GM23338 (cell line): ENCODE measurements at regions not wholly inside any gene's neighbourhood (a gene's known extent, or its start where the extent isn't known, plus 50 kb on each side); places are given as distances from the start of the nearest gene placed in this dataset.

Experiments
- CREB1 ChIP-seq: fragments of 250-450 bp; sonication (Bioruptor Pico); IDR thresholded peaks from 2 replicates; pipeline ENCODE4 v1.5.0; 2020; ENCODE audit warnings: low read depth, mild to moderate bottlenecking, moderate library complexity
- EZH2 ChIP-seq: fragments of 200-600 bp; sonication (generic); IDR thresholded peaks from one replicate; pipeline ENCODE4 v1.8.0; 2017; ENCODE audit warnings: antibody characterized with exemption, mild to moderate bottlenecking, low read depth; ENCODE audit not compliant: unreplicated experiment
- EZH2phosphoT487 ChIP-seq: fragments of 200-600 bp; sonication (generic); IDR thresholded peaks from one replicate; pipeline ENCODE4 v1.8.1; 2018; ENCODE audit warnings: antibody characterized with exemption; ENCODE audit not compliant: unreplicated experiment
- JUNB ChIP-seq: IDR thresholded peaks from one replicate; pipeline ENCODE4 v1.6.1; 2016; ENCODE audit warnings: antibody characterized with exemption; ENCODE audit not compliant: unreplicated experiment
- NANOG ChIP-seq: IDR thresholded peaks from 2 replicates; pipeline ENCODE4 v1.6.1; 2016; ENCODE audit warnings: antibody characterized with exemption, borderline replicate concordance
- POLR2AphosphoS5 ChIP-seq: IDR thresholded peaks from 2 replicates; pipeline ENCODE4 v1.6.1; 2016; ENCODE audit warnings: antibody characterized with exemption, low read depth
- STAT1 ChIP-seq: IDR thresholded peaks from one replicate; pipeline ENCODE4 v1.6.1; 2016; ENCODE audit warnings: antibody characterized with exemption; ENCODE audit not compliant: unreplicated experiment
- ZNF114 ChIP-seq: fragments of 250-450 bp; sonication (Bioruptor Pico); IDR thresholded peaks from 2 replicates; pipeline ENCODE4 v1.5.0; 2020; ENCODE audit warnings: mild to moderate bottlenecking, moderate library complexity
- ZNF331 ChIP-seq: fragments of 250-450 bp; sonication (Bioruptor Pico); IDR thresholded peaks from 2 replicates; pipeline ENCODE4 v1.5.0; 2020; ENCODE audit warnings: low read depth, mild to moderate bottlenecking, moderate library complexity
- TF ChIP-seq, protein P1 (sequence below), 2 experiments: fragments of 200-600 bp in 1 of 2; sonication (generic) in 1 of 2; conservative IDR thresholded peaks; 2 replicates each; pipeline versions ENCODE4 v1.5.1 to v1.6.1; 2016 to 2017; ENCODE audit warnings: antibody characterized with exemption in 2 of 2, low read depth in 2 of 2, mild to moderate bottlenecking in 2 of 2, moderate library complexity in 1 of 2
- TF ChIP-seq, protein P2 (sequence below): IDR thresholded peaks from 2 replicates; pipeline ENCODE4 v1.6.1; 2016; ENCODE audit warnings: antibody characterized with exemption
- TF ChIP-seq, protein P3 (sequence below): IDR thresholded peaks from one replicate; pipeline ENCODE4 v1.6.1; 2018; ENCODE audit warnings: antibody characterized with exemption; ENCODE audit not compliant: unreplicated experiment
- TF ChIP-seq, protein P4 (sequence below): fragments of 250-450 bp; sonication (Bioruptor Pico); IDR thresholded peaks from 2 replicates; pipeline ENCODE4 v1.5.0; 2020; ENCODE audit warnings: mild to moderate bottlenecking, moderate library complexity

DNA sequence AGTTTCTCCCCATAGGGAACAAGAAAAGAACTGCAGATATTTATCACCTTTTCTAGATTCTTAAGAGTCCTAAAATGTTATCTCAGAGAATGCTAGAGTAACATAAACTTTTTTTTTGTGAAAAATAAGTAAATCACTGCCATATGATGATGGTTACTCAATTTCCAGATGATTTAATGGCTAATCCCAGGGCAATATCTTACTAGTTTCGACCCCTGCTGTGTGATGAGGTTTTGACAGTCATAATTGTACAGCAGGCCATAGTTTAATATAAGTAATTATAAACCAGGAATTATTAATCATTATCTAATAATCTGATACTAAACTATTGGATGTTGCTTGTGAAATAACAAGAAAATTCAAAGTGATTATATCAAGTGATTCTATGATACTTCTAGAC is 210.6 kb downstream of the HLX start:
- TF ChIP-seq EZH2: no peak
- TF ChIP-seq, protein P1, sequence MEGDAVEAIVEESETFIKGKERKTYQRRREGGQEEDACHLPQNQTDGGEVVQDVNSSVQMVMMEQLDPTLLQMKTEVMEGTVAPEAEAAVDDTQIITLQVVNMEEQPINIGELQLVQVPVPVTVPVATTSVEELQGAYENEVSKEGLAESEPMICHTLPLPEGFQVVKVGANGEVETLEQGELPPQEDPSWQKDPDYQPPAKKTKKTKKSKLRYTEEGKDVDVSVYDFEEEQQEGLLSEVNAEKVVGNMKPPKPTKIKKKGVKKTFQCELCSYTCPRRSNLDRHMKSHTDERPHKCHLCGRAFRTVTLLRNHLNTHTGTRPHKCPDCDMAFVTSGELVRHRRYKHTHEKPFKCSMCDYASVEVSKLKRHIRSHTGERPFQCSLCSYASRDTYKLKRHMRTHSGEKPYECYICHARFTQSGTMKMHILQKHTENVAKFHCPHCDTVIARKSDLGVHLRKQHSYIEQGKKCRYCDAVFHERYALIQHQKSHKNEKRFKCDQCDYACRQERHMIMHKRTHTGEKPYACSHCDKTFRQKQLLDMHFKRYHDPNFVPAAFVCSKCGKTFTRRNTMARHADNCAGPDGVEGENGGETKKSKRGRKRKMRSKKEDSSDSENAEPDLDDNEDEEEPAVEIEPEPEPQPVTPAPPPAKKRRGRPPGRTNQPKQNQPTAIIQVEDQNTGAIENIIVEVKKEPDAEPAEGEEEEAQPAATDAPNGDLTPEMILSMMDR (conservative IDR thresholded peaks at IDR 0.05; ENCODE audit: low read depth in 2 of 2): no peak
- TF ChIP-seq, protein P2, sequence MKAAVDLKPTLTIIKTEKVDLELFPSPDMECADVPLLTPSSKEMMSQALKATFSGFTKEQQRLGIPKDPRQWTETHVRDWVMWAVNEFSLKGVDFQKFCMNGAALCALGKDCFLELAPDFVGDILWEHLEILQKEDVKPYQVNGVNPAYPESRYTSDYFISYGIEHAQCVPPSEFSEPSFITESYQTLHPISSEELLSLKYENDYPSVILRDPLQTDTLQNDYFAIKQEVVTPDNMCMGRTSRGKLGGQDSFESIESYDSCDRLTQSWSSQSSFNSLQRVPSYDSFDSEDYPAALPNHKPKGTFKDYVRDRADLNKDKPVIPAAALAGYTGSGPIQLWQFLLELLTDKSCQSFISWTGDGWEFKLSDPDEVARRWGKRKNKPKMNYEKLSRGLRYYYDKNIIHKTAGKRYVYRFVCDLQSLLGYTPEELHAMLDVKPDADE: no peak
- no peak for TF ChIP-seq JUNB
- TF ChIP-seq, protein P3, sequence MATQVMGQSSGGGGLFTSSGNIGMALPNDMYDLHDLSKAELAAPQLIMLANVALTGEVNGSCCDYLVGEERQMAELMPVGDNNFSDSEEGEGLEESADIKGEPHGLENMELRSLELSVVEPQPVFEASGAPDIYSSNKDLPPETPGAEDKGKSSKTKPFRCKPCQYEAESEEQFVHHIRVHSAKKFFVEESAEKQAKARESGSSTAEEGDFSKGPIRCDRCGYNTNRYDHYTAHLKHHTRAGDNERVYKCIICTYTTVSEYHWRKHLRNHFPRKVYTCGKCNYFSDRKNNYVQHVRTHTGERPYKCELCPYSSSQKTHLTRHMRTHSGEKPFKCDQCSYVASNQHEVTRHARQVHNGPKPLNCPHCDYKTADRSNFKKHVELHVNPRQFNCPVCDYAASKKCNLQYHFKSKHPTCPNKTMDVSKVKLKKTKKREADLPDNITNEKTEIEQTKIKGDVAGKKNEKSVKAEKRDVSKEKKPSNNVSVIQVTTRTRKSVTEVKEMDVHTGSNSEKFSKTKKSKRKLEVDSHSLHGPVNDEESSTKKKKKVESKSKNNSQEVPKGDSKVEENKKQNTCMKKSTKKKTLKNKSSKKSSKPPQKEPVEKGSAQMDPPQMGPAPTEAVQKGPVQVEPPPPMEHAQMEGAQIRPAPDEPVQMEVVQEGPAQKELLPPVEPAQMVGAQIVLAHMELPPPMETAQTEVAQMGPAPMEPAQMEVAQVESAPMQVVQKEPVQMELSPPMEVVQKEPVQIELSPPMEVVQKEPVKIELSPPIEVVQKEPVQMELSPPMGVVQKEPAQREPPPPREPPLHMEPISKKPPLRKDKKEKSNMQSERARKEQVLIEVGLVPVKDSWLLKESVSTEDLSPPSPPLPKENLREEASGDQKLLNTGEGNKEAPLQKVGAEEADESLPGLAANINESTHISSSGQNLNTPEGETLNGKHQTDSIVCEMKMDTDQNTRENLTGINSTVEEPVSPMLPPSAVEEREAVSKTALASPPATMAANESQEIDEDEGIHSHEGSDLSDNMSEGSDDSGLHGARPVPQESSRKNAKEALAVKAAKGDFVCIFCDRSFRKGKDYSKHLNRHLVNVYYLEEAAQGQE: no peak
- TF ChIP-seq POLR2AphosphoS5: no peak
- no peak for TF ChIP-seq CREB1 (CRISPR knock-in tag)
- no peak for TF ChIP-seq STAT1
- TF ChIP-seq ZNF331 (CRISPR knock-in tag): no peak
- no peak for TF ChIP-seq NANOG
- no peak for TF ChIP-seq ZNF114 (CRISPR knock-in tag)
- TF ChIP-seq EZH2phosphoT487: no peak
- TF ChIP-seq, protein P4, sequence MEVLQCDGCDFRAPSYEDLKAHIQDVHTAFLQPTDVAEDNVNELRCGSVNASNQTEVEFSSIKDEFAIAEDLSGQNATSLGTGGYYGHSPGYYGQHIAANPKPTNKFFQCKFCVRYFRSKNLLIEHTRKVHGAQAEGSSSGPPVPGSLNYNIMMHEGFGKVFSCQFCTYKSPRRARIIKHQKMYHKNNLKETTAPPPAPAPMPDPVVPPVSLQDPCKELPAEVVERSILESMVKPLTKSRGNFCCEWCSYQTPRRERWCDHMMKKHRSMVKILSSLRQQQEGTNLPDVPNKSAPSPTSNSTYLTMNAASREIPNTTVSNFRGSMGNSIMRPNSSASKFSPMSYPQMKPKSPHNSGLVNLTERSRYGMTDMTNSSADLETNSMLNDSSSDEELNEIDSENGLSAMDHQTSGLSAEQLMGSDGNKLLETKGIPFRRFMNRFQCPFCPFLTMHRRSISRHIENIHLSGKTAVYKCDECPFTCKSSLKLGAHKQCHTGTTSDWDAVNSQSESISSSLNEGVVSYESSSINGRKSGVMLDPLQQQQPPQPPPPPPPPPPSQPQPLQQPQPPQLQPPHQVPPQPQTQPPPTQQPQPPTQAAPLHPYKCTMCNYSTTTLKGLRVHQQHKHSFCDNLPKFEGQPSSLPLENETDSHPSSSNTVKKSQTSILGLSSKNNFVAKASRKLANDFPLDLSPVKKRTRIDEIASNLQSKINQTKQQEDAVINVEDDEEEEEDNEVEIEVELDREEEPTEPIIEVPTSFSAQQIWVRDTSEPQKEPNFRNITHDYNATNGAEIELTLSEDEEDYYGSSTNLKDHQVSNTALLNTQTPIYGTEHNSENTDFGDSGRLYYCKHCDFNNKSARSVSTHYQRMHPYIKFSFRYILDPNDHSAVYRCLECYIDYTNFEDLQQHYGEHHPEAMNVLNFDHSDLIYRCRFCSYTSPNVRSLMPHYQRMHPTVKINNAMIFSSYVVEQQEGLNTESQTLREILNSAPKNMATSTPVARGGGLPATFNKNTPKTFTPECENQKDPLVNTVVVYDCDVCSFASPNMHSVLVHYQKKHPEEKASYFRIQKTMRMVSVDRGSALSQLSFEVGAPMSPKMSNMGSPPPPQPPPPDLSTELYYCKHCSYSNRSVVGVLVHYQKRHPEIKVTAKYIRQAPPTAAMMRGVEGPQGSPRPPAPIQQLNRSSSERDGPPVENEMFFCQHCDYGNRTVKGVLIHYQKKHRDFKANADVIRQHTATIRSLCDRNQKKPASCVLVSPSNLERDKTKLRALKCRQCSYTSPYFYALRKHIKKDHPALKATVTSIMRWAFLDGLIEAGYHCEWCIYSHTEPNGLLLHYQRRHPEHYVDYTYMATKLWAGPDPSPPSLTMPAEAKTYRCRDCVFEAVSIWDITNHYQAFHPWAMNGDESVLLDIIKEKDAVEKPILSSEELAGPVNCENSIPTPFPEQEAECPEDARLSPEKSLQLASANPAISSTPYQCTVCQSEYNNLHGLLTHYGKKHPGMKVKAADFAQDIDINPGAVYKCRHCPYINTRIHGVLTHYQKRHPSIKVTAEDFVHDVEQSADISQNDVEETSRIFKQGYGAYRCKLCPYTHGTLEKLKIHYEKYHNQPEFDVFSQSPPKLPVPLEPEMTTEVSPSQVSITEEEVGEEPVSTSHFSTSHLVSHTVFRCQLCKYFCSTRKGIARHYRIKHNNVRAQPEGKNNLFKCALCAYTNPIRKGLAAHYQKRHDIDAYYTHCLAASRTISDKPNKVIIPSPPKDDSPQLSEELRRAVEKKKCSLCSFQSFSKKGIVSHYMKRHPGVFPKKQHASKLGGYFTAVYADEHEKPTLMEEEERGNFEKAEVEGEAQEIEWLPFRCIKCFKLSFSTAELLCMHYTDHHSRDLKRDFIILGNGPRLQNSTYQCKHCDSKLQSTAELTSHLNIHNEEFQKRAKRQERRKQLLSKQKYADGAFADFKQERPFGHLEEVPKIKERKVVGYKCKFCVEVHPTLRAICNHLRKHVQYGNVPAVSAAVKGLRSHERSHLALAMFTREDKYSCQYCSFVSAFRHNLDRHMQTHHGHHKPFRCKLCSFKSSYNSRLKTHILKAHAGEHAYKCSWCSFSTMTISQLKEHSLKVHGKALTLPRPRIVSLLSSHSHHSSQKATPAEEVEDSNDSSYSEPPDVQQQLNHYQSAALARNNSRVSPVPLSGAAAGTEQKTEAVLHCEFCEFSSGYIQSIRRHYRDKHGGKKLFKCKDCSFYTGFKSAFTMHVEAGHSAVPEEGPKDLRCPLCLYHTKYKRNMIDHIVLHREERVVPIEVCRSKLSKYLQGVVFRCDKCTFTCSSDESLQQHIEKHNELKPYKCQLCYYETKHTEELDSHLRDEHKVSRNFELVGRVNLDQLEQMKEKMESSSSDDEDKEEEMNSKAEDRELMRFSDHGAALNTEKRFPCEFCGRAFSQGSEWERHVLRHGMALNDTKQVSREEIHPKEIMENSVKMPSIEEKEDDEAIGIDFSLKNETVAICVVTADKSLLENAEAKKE (CRISPR knock-in tag): no peak
